ENCODE measurements at regions not wholly inside any gene's neighbourhood (a gene's known extent, or its start where the extent isn't known, plus 50 kb on each side); places are given as distances from the start of the nearest gene placed in this dataset.

DNA sequence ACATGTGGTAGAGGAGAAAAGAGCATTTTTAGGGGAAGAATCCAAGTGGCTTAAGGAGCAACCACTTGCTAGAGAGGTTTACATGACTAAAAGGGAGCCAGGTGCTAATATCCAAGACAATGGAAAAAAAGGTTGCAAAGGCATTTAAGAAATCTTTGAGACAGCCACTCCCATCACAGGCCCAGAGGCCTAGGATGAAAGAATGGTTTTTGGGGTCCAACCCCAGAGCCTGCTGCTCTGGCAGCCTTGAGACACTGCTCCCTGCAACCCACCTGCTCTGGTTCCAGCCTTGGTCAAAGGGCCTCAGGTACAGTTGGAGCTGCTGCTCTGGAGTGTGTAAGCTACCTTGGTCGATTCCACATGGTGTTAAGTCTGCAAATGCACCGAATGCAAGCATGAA is 84.1 kb upstream of the FREM3 start:
- TF ChIP-seq, protein P1, sequence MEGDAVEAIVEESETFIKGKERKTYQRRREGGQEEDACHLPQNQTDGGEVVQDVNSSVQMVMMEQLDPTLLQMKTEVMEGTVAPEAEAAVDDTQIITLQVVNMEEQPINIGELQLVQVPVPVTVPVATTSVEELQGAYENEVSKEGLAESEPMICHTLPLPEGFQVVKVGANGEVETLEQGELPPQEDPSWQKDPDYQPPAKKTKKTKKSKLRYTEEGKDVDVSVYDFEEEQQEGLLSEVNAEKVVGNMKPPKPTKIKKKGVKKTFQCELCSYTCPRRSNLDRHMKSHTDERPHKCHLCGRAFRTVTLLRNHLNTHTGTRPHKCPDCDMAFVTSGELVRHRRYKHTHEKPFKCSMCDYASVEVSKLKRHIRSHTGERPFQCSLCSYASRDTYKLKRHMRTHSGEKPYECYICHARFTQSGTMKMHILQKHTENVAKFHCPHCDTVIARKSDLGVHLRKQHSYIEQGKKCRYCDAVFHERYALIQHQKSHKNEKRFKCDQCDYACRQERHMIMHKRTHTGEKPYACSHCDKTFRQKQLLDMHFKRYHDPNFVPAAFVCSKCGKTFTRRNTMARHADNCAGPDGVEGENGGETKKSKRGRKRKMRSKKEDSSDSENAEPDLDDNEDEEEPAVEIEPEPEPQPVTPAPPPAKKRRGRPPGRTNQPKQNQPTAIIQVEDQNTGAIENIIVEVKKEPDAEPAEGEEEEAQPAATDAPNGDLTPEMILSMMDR (conservative IDR thresholded peaks at IDR 0.05; ENCODE audit: low read length): no peak
- TF ChIP-seq EZH2phosphoT487 (IDR thresholded peaks at IDR 0.05; ENCODE audit: borderline replicate concordance, low read depth, low read length): no peak

All from OCI-LY7 (cell line).